OCI-LY1 (cell line): ENCODE measurements at regions not wholly inside any gene's neighbourhood (a gene's known extent, or its start where the extent isn't known, plus 50 kb on each side); places are given as distances from the start of the nearest gene placed in this dataset.

Source experiments
- H2AFZ ChIP-seq: fragments of 200-600 bp; sonication (generic), shearing (Covaris generic); 2 replicates; pipeline ENCODE4 v1.6.0; 2014; ENCODE audit warnings: antibody characterized with exemption, mild to moderate bottlenecking, low read length
- H3F3A ChIP-seq: fragments of 200-600 bp; sonication (generic), shearing (Covaris generic); 2 replicates; pipeline ENCODE4 v1.6.0; 2014; ENCODE audit warnings: mild to moderate bottlenecking, antibody characterized with exemption, low read length, moderate library complexity; ENCODE audit not compliant: insufficient read depth
- H3K27ac ChIP-seq: fragments of 200-600 bp; sonication (generic); 2 replicates; pipeline ENCODE4 v1.5.1; 2014; ENCODE audit warnings: low read length, mixed run types, mild to moderate bottlenecking, low read depth; ENCODE audit not compliant: poor library complexity, severe bottlenecking
- H3K27me3 ChIP-seq: fragments of 200-600 bp; sonication (generic); 2 replicates; pipeline ENCODE4 v1.6.0; 2014; ENCODE audit warnings: antibody characterized with exemption, mild to moderate bottlenecking, low read length, moderate library complexity; ENCODE audit not compliant: insufficient read depth
- H3K36me3 ChIP-seq: fragments of 200-600 bp; sonication (generic); 2 replicates; pipeline ENCODE4 v1.6.1; 2014; ENCODE audit warnings: mild to moderate bottlenecking, antibody characterized with exemption, low read length, moderate library complexity, mixed read lengths; ENCODE audit not compliant: insufficient read depth
- H3K4me1 ChIP-seq: fragments of 200-600 bp; sonication (generic); 2 replicates; pipeline ENCODE4 v1.5.1; 2014; ENCODE audit warnings: mild to moderate bottlenecking, low read length, moderate library complexity; ENCODE audit not compliant: insufficient read depth, severe bottlenecking
- H3K4me2 ChIP-seq: fragments of 200-600 bp; sonication (generic), shearing (Covaris generic); 2 replicates; pipeline ENCODE4 v1.6.1; 2014; ENCODE audit warnings: low read length
- H3K4me3 ChIP-seq: fragments of 200-600 bp; sonication (generic); 2 replicates; pipeline ENCODE4 v1.5.1; 2014; ENCODE audit warnings: low read length, low read depth, mild to moderate bottlenecking, mixed read lengths; ENCODE audit not compliant: poor library complexity, severe bottlenecking
- H3K79me2 ChIP-seq: fragments of 200-600 bp; shearing (Covaris generic); 2 replicates; pipeline ENCODE4 v1.6.1; 2016; ENCODE audit warnings: mixed run types, low read length, mixed read lengths; ENCODE audit not compliant: insufficient read depth
- H3K9ac ChIP-seq: fragments of 200-600 bp; sonication (generic), shearing (Covaris generic); 2 replicates; pipeline ENCODE4 v1.6.1; 2014; ENCODE audit warnings: mild to moderate bottlenecking, low read length, mixed read lengths
- H3K9me2 ChIP-seq: fragments of 200-600 bp; sonication (generic), shearing (Covaris generic); 2 replicates; pipeline ENCODE4 v1.6.1; 2014; ENCODE audit warnings: low read depth, mild to moderate bottlenecking, low read length, mixed read lengths
- H3K9me3 ChIP-seq: fragments of 200-600 bp; shearing (Covaris generic); 2 replicates; pipeline ENCODE4 v1.6.1; 2014; ENCODE audit warnings: low read length, mixed read lengths
- H4K20me1 ChIP-seq: fragments of 200-600 bp; sonication (generic), shearing (Covaris generic); 2 replicates; pipeline ENCODE4 v1.6.0; 2016; ENCODE audit warnings: mild to moderate bottlenecking, low read length; ENCODE audit not compliant: insufficient read depth
- CTCF ChIP-seq: fragments of 200-600 bp; sonication (generic), shearing (Covaris generic); IDR thresholded peaks from 2 replicates; pipeline ENCODE4 v1.5.1; 2017; ENCODE audit warnings: mild to moderate bottlenecking, antibody characterized with exemption, low read length, moderate library complexity, mixed read lengths
- EZH2 ChIP-seq: fragments of 200-600 bp; sonication (generic), shearing (Covaris generic); IDR thresholded peaks from 2 replicates; pipeline ENCODE4 v1.8.0; 2017; ENCODE audit warnings: borderline replicate concordance, mixed run types, mild to moderate bottlenecking, antibody characterized with exemption, low read length, moderate library complexity, mixed read lengths

DNA sequence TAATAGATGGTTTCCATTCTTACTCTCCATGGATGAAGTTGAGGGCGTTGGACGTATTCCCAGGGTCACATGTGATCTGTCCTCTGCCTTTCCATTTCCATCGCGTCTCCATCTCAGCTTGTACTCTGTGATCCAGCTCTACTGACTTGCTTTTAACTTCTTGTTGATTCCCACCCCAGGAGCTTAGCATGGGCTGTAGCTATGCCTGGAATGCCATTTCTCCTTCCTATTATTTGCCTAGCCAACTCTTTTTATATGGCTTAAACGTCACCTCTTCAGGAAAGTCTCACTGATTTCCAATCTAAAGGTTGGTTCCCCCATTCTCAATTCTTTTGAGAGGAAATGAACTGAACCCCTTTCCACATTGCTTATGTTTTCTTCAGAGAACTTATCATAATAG lies 475.9 kb downstream of the XYLT1 start:
- Histone ChIP-seq H3K36me3 (no peaks in the 10 kb centered on the region), H3K4me2 (no peak overlapping the region), H3K9me3 (no peaks in the 10 kb centered on the region), H3K9ac (no peak overlapping the region), H3K4me1 (no peaks in the 10 kb centered on the region), H3K27me3 (no peaks in the 10 kb centered on the region), H2AFZ (no peak overlapping the region), H3F3A (no peaks in the 10 kb centered on the region), H4K20me1 (no peaks in the 10 kb centered on the region), H3K9me2 (no peaks in the 10 kb centered on the region), H3K4me3 (no peak overlapping the region), H3K27ac (no peak overlapping the region), H3K79me2 (no peaks in the 10 kb centered on the region)
- TF ChIP-seq EZH2 = no peak
- TF ChIP-seq CTCF = no peak

DNA sequence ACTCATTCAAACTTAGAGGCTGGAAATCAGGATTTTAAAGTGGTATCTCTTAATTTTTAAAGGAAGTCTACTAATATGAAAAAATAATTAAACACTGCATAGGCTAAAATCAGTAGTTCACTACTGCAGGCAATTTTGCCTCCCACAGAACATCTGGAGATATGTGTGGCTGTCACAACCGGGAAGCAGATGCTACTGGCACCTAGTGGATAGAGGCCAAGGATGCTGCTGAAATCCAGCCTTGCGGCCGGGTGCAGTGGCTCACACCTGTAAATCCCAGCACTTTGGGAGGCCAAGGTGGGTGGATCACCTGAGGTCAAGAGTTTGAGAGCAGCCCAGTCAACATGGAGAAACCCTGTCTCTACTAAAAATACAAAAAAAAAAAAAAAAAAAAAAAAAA lies 473.9 kb downstream of the XYLT1 start:
- no peak overlapping the region for H3K27ac ChIP-seq
- no peaks in the 10 kb centered on the region for H3K9me2 ChIP-seq
- H3K4me2 ChIP-seq = no peak overlapping the region
- no peak overlapping the region for H3K9ac ChIP-seq
- no peaks in the 10 kb centered on the region for H3K36me3 ChIP-seq
- H2AFZ ChIP-seq = no peak overlapping the region
- TF ChIP-seq CTCF (no peak), EZH2 (no peak)
- no peaks in the 10 kb centered on the region for H3K79me2 ChIP-seq
- no peaks in the 10 kb centered on the region for H4K20me1 ChIP-seq
- H3K27me3 ChIP-seq = no peaks in the 10 kb centered on the region
- no peaks in the 10 kb centered on the region for H3K4me1 ChIP-seq
- no peaks in the 10 kb centered on the region for H3K9me3 ChIP-seq
- H3F3A ChIP-seq = no peaks in the 10 kb centered on the region
- H3K4me3 ChIP-seq = no peak overlapping the region

DNA sequence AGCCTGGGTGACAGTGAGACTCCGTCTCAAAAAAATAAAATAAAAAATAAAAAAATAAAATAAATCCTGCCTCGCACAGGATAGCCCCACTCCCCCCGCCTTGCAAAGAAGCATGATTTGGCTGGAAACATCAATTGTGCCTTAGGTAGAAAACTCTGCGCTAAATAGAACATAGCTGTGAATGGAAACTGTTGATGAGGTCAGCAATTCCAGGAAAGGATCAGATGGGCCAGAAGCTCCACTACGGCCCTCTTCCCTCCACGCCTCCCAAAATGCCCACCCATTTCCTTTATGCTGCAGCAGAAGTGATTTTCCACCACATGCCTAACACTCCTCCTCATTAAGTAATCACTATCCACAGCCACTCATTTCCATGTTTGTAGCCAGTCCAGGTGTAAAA lies 473.4 kb downstream of the XYLT1 start:
- Histone ChIP-seq H3K9me3 (no peaks in the 10 kb centered on the region), H3K4me3 (no peak overlapping the region), H3K9me2 (no peaks in the 10 kb centered on the region), H3F3A (no peaks in the 10 kb centered on the region), H3K27me3 (no peaks in the 10 kb centered on the region), H3K4me1 (no peaks in the 10 kb centered on the region), H3K36me3 (no peaks in the 10 kb centered on the region), H3K27ac (no peak overlapping the region), H3K4me2 (no peak overlapping the region), H4K20me1 (no peaks in the 10 kb centered on the region), H3K79me2 (no peaks in the 10 kb centered on the region), H2AFZ (no peak overlapping the region), H3K9ac (no peak overlapping the region)
- TF ChIP-seq EZH2 (no peak), CTCF (no peak)
